CD4-positive, alpha-beta T cell treated with Interleukin-21 for 1 hour (primary cell): ENCODE measurements at regions not wholly inside any gene's neighbourhood (a gene's known extent, or its start where the extent isn't known, plus 50 kb on each side); places are given as distances from the start of the nearest gene placed in this dataset.
"Not testable (repeated sequence)": the region's sequence is repeated elsewhere in the genome, so short reads cannot be mapped to it uniquely, and the experiment has no call there.

Experiments used
- DNase-seq: peaks from one replicate; pipeline ENCODE4 v3.0.0-alpha.2; 2020

- DNase-seq, result no peak
Measured at GRCh38 chr5:89377767-89378455, 494.9 kb upstream of the MEF2C start.

GRCh38 chr5:89374818-89375521 lies 492.0 kb upstream of the MEF2C start:
- DNase-seq, result no peak

DNA sequence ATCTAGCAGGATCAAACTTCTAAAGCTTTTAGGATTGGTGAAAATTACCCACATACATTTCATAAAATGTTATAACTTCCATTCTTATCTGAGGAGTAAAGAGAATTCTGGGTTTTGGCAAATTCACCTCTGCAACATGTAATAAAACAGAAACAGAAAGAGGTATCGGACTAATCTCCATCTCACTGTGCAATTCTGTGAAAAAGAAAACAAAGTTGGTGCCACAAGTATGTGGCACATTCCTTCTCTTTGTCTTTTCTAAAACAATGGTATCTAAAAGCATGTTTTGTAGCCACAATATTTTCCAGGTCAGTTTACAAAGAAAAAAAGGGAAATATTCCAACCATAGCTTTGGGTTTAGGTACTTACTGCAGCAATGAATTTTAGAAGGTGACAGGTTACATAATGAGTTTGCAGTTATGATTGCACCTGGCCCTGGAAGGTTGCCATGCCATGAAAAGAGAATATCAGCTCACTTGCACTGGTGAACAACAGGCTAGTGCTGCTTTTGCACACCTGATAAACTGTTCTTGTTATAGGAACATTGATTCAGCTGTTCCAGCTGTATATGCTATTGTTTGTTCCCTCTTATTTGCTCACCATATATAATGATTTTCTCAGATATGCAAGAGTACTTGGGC lies 491.3 kb upstream of the MEF2C start:
- no peak for DNase-seq

GRCh38 chr5:89372176-89372575 lies 489.2 kb upstream of the MEF2C start:
- DNase-seq, result no peak

GRCh38 chr5:89371646-89372045 lies 488.7 kb upstream of the MEF2C start:
- no peak for DNase-seq

GRCh38 chr5:89359046-89359445 lies 476.1 kb upstream of the MEF2C start:
- DNase-seq, result no peak

DNA sequence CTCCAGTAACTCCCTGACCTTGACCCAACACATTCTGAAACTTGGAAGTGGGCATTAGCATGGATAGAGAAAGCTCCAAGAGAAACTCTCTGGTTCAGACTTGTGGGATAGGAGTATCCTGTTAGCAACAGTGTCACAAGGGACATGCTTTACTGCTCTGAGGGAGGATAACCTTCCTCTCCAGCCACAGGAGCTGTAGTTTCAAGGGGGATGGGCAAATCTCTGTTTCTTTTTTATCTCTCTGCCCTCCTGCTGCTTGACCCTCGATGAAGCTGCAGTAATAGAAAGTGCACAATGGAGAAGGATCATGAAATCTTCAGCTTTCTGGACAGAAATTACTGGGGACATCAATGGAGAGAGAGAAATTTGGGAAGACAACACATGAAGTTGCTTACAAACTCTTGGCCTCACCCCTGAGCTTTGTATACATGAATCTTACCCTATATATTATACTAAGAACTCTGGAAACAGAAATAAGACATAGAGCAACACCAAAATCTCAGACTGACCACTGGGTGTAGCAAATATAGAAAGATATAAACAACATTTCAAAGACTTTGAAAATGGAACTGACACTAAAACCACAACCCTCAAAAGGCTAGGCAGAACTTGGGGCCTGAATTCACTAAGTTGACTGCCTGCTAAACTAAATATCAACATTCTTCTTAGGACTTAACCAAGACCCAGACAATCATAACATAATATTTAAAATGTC lies 471.0 kb upstream of the MEF2C start:
- no peak for DNase-seq

DNA sequence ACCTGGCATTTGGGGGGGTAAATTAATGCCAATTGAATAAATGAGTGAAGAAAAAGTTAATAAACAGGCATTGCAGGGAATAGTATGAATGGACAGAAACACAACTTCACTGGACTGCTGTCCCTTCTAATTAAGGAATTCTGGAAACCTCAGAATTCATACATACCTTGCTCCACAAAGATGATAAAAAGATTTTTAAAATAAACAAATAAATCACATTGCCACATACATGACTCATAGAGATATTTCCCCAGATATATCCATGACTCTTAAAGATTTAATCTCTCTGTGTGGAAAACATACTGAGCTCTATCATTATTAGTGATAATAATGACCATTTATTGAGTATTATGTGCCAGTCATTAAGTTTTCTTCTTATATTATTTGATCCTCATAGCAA lies 469.0 kb upstream of the MEF2C start:
- no peak for DNase-seq

GRCh38 chr5:89351222-89351621 lies 468.2 kb upstream of the MEF2C start:
- no peak for DNase-seq

DNA sequence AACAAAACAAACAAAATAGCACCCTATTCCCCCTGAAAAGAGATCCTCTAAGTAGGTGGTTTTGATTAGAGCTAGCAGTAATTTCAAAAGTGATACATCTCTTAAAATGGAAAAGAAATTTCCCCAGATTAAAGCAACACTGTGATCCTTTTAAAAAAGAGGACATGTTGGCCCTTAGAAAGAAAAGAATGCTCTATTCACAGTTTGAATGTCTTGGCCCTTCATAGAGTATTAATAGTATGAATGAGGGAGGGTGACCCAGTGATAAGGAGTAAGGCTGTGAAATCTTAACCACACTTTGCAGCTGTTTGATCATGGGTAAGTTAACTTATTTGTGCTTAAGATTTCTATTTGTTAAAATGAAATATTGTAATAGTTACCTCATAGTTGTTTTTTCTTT lies 467.7 kb upstream of the MEF2C start:
- no peak for DNase-seq

DNA sequence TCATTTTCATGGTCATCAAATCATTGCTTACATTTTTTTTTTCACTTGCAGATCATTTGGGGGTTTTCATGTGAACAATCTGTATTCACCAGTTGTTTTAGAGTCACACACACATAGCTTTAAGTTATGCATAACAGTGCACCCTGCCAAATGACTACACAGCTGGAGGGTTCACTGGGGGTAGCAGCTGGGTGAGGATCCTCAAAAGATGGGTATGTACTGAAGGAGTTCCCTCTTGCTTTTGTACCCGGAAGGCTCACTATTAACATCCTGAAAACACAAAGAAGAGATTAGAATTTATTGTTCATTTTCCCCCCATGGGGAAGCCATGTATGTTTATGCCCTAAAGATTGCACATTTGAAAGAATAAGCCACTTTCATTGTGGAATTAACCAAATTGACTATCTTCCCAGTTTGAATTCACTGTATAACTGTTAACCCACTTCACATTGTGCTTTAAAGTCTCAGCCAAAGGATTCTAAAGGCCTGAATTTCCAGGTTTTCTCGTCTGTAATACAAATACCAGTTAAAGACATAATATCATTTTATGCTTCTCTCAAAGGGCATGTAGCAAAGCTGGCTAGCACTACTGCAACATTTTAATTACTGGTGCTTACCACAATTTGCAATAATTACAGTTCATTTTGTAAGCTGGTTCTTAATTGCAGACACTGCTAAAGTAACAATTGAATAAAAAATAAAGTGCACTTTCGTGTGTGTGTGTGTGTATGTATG lies 466.4 kb upstream of the MEF2C start:
- no peak for DNase-seq

DNA sequence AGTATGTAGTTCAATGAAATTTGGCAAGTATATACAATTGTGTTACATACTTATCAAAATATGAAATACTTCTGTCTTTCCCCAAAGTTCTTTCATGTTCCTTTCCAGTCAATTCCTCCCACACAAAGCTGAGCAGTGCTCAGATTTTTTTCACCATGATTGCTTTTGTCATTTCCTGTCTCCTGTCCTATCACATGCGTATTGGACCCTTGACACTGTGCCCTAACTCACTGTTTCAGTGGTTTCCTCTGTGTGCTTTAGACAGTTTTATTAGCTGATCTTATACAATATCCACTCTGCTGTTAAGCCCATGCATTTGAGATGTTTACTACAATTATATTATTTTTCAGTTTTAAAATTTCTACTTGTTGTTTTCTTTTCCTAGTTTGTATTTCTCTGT lies 463.6 kb upstream of the MEF2C start:
- DNase-seq, result no peak

GRCh38 chr5:89343666-89344065 lies 460.7 kb upstream of the MEF2C start:
- DNase-seq, result no peak

- no peak for DNase-seq
Measured at GRCh38 chr5:89342106-89342876, 459.3 kb upstream of the MEF2C start.

DNA sequence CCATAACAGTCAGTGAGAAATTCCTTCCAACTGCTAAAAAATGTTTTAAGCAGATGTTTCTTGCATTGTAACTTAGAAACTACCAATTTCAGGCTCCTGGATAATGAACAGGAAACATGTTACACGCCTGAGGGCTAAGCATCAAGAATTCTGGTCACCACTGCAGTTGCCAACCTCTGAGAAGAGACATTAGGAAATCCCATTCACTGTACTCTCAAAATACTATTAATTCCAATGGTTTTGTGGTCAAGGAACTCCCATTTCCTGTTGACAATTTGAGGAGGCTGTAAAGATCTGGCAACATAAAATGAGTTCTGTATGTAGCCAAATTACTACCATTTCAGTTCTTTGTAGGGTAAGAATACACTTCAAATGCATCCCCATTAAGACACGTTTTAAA lies 456.0 kb upstream of the MEF2C start:
- DNase-seq, result no peak

- no peak for DNase-seq
Measured at GRCh38 chr5:89336111-89336510, 453.1 kb upstream of the MEF2C start.

- DNase-seq, result no peak
Measured at GRCh38 chr5:89330140-89330539, 447.2 kb upstream of the MEF2C start.

DNA sequence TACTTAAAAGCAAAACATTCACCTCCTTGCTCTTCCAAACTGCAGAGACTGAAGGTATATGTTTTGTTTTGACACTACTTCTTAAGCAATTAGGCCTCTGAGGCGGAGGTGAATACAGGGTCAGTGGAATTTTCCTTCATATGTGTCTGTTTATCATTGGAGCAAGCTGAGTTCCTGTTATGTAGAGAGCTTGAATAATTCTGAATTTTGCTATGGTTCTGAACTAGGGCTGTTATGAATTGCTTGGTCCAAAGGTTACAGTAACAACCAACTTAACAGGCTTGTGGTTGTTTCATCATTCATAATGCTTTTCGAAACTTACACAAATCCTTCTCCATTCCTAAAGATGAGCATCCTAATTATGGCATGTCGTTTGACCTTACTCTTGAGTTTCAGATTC lies 444.6 kb upstream of the MEF2C start:
- DNase-seq, result no peak

GRCh38 chr5:89324990-89325389 lies 442.0 kb upstream of the MEF2C start:
- no peak for DNase-seq

- no peak for DNase-seq
Measured at GRCh38 chr5:89320421-89321277, 437.7 kb upstream of the MEF2C start.

DNA sequence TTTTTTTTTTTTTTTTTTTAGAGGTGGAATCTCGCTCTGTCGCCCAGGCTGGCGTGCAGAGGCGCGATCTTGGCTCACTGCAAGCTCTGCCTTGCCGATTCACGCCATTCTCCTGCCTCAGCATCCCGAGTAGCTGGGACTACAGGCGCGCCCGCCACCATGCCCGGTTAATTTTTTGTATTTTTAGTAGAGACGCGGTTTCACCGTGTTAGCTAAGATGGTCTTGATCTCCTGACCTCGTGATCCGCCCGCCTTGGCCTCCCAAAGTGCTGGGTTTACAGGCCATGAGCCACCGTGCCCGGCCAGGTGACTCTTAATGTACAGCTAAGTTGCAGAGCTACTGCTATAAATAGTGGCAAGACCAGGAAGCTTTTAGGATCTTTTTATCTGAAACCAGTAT lies 434.9 kb upstream of the MEF2C start:
- DNase-seq, result not testable (repeated sequence)
